ENCODE measurements at regions not wholly inside any gene's neighbourhood (a gene's known extent, or its start where the extent isn't known, plus 50 kb on each side); places are given as distances from the start of the nearest gene placed in this dataset.

DNA sequence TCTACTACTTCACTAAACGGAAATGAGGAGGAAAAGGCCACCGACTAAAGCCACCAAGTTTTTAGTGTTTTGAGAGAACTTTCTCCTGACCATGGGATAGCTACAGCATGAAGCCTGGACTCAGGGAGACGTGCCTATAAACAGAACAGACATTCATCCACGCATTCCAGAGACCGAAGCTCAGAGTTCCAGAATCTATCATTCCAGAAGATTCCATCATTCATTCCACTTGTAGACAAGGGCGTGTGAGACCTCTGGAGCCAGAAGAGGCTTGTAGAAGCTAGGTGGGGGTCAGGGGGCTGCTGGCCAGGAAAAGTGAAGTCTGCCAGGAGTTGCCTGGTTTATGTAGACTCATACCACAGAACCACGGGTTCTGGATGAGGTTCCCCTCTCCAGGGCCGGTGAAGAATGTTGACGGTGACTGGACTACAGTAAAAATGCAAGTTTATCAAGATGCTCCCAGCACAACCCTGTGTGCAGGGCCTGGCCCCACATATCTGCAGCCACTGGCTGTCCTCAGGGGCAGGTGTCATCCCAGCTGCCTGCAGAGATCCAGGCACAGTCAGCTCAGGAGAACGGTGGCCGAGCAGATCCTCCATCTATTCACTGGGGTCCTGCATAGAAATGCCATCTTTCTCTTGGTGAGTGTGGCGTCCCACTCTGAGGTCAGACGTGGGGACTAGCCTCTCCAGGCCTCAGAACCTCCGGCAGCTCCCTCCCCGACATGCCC is 215.7 kb downstream of the USP6NL start:
- FAIRE-seq (no peak), DNase-seq (no peak)
- no peak overlapping the region for H3K4me3 ChIP-seq (ENCODE audit: low read depth in 1 of 3, low read length in 3 of 3)
- H3K4me1 ChIP-seq (ENCODE audit: control insufficient read depth in 3 of 3, insufficient read depth in 2 of 3, low read depth in 1 of 3, low read length in 2 of 3): no peaks in the 10 kb centered on the region
- H3K27me3 ChIP-seq (ENCODE audit: control insufficient read depth in 3 of 3, insufficient read depth in 3 of 3, low read length in 3 of 3): peaks cover 0 to 3% (median 0%) of the 10 kb centered on the region in 3 donors
- no peaks in the 10 kb centered on the region for H3K36me3 ChIP-seq (ENCODE audit: control insufficient read depth in 3 of 3, insufficient read depth in 2 of 3, low read depth in 1 of 3, low read length in 3 of 3)
- no peak overlapping the region for H3K27ac ChIP-seq (ENCODE audit: low read depth in 1 of 3, low read length in 2 of 3)
- H3K9me3 ChIP-seq (ENCODE audit: control insufficient read depth in 2 of 2, insufficient read depth in 1 of 2, low read depth in 1 of 2, low read length in 1 of 2): no peaks in the 10 kb centered on the region
- WGBS, 3 donors: 81 to 87% (median 83%) methylated on average over 15 of the region's 15 CpGs

DNA sequence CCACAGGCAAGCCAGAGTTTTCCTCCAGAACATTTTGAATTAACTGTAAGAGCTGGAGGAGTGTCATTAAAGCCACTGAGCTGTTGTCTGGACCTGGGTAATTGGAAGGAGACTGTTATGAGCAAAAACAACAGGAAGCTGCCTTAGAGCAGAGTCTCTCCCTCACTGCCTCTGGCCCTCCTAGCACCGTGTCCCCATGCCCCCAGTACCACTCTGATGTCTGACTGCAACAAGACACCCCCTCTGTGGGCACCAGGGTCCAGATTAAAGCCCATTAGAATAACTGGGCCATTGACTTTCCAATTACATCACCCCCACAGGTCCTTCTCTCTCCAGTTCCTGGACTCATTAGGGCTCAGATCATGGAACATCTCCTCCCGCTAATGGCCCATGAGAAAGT is 216.3 kb downstream of the USP6NL start:
- DNase-seq: no peak
- H3K4me3 ChIP-seq (ENCODE audit: low read depth in 1 of 3, low read length in 3 of 3): no peak overlapping the region
- WGBS, 3 donors: 67 to 72% (median 67%) methylated on average over 2 of the region's 2 CpGs
- no peaks in the 10 kb centered on the region for H3K4me1 ChIP-seq (ENCODE audit: control insufficient read depth in 3 of 3, insufficient read depth in 2 of 3, low read depth in 1 of 3, low read length in 2 of 3)
- no peaks in the 10 kb centered on the region for H3K36me3 ChIP-seq (ENCODE audit: control insufficient read depth in 3 of 3, insufficient read depth in 2 of 3, low read depth in 1 of 3, low read length in 3 of 3)
- peaks cover 0 to 3% (median 0%) of the 10 kb centered on the region in 3 donors for H3K27me3 ChIP-seq (ENCODE audit: control insufficient read depth in 3 of 3, insufficient read depth in 3 of 3, low read length in 3 of 3)
- H3K27ac ChIP-seq (ENCODE audit: low read depth in 1 of 3, low read length in 2 of 3): no peak overlapping the region
- H3K9me3 ChIP-seq (ENCODE audit: control insufficient read depth in 2 of 2, insufficient read depth in 1 of 2, low read depth in 1 of 2, low read length in 1 of 2): no peaks in the 10 kb centered on the region
- FAIRE-seq: no peak

DNA sequence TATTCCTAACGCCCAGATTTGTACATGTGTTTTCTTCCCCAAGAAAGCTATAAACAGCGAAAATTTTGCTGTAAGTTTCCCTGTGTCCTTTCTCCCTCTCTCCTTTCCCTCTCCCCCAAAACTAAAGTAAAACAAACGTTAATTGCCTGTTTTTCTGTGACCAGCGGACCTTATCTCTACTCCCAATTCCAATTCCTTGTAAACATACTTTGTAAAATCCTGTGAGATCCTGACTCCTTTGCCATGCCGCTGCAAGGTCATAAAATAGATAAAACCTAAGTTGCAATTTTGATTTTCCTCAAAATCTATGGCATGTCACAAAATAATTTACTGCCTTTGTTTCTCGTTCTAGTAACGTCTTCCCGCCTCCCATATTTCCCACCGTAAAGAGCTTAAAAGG is 217.6 kb downstream of the USP6NL start:
- no peak overlapping the region for H3K4me3 ChIP-seq (ENCODE audit: low read depth in 1 of 3, low read length in 3 of 3)
- 29 to 61% (median 45%) methylated on average over 9 of the region's 9 CpGs for WGBS, 3 donors
- H3K4me1 ChIP-seq (ENCODE audit: control insufficient read depth in 3 of 3, insufficient read depth in 2 of 3, low read depth in 1 of 3, low read length in 2 of 3): no peaks in the 10 kb centered on the region

DNA sequence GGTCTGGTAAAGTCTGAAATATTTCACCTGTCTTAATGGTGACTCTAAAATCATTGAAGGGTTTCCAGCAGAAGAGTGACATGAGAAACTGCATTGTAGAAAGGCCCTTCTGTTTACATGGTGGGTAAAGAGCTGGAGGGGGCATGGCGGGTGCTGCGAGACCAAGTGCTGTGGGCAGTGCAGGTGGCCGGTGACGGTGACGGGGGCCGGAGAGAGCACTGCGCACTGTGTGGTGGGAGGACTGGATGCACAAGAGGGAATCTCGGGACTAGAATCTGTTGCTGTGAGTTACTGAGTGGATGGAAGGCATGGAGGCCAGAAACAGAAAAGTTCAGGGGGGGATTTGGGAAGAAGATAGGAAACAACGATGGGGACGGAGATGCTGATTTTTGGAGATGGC is 218.7 kb downstream of the USP6NL start:
- H3K27me3 ChIP-seq (ENCODE audit: control insufficient read depth in 3 of 3, insufficient read depth in 3 of 3, low read length in 3 of 3): peaks cover 0 to 3% (median 0%) of the 10 kb centered on the region in 3 donors
- H3K4me3 ChIP-seq (ENCODE audit: low read depth in 1 of 3, low read length in 3 of 3): no peak overlapping the region
- WGBS, 3 donors: 91 to 96% (median 93%) methylated on average over 10 of the region's 10 CpGs
- H3K4me1 ChIP-seq (ENCODE audit: control insufficient read depth in 3 of 3, insufficient read depth in 2 of 3, low read depth in 1 of 3, low read length in 2 of 3): no peaks in the 10 kb centered on the region
- H3K27ac ChIP-seq (ENCODE audit: low read depth in 1 of 3, low read length in 2 of 3): no peak overlapping the region
- H3K9me3 ChIP-seq (ENCODE audit: control insufficient read depth in 2 of 2, insufficient read depth in 1 of 2, low read depth in 1 of 2, low read length in 1 of 2): no peaks in the 10 kb centered on the region
- H3K36me3 ChIP-seq (ENCODE audit: control insufficient read depth in 3 of 3, insufficient read depth in 2 of 3, low read depth in 1 of 3, low read length in 3 of 3): no peaks in the 10 kb centered on the region
- FAIRE-seq (no peak), DNase-seq (no peak)

More for the DNA sequence above, 217.6 kb downstream of the USP6NL start:
- H3K27ac ChIP-seq (ENCODE audit: low read depth in 1 of 3, low read length in 2 of 3): no peak overlapping the region
- DNase-seq: no peak
- H3K27me3 ChIP-seq (ENCODE audit: control insufficient read depth in 3 of 3, insufficient read depth in 3 of 3, low read length in 3 of 3): peaks cover 0 to 3% (median 0%) of the 10 kb centered on the region in 3 donors
- no peak for FAIRE-seq
- H3K36me3 ChIP-seq (ENCODE audit: control insufficient read depth in 3 of 3, insufficient read depth in 2 of 3, low read depth in 1 of 3, low read length in 3 of 3): no peaks in the 10 kb centered on the region
- H3K9me3 ChIP-seq (ENCODE audit: control insufficient read depth in 2 of 2, insufficient read depth in 1 of 2, low read depth in 1 of 2, low read length in 1 of 2): no peaks in the 10 kb centered on the region

DNA sequence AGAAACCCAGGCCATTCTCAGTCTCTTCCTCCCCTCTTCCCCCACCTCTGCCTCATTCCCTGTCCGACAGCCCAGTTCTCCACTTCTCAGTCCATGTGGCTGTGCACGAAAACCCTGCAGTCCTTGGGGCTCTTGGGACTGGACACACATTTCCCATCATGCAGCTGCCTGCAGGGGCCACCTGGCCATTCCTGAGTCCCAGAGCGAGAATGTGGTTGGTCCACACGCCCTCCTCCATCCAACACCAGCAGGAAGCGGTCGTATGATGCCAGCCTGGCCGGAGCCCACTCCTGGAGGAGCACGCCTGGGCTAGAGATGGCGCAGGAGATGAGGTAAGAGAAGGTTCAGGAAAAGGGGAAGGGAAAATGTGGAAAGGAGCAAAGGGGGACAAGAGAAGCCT is 222.5 kb downstream of the USP6NL start:
- Histone ChIP-seq H3K4me1 (ENCODE audit: control insufficient read depth in 3 of 3, insufficient read depth in 2 of 3, low read depth in 1 of 3, low read length in 2 of 3) (no peaks in the 10 kb centered on the region), H3K27ac (ENCODE audit: low read depth in 1 of 3, low read length in 2 of 3) (no peak overlapping the region), H3K36me3 (ENCODE audit: control insufficient read depth in 3 of 3, insufficient read depth in 2 of 3, low read depth in 1 of 3, low read length in 3 of 3) (no peaks in the 10 kb centered on the region), H3K9me3 (ENCODE audit: control insufficient read depth in 2 of 2, insufficient read depth in 1 of 2, low read depth in 1 of 2, low read length in 1 of 2) (no peaks in the 10 kb centered on the region), H3K4me3 (ENCODE audit: low read depth in 1 of 3, low read length in 3 of 3) (no peak overlapping the region), H3K27me3 (ENCODE audit: control insufficient read depth in 3 of 3, insufficient read depth in 3 of 3, low read length in 3 of 3) (peaks cover 0 to 6% (median 0%) of the 10 kb centered on the region in 3 donors)
- FAIRE-seq: no peak
- no peak for DNase-seq
- 77 to 86% (median 77%) methylated on average over 9 of the region's 9 CpGs for WGBS, 3 donors

DNA sequence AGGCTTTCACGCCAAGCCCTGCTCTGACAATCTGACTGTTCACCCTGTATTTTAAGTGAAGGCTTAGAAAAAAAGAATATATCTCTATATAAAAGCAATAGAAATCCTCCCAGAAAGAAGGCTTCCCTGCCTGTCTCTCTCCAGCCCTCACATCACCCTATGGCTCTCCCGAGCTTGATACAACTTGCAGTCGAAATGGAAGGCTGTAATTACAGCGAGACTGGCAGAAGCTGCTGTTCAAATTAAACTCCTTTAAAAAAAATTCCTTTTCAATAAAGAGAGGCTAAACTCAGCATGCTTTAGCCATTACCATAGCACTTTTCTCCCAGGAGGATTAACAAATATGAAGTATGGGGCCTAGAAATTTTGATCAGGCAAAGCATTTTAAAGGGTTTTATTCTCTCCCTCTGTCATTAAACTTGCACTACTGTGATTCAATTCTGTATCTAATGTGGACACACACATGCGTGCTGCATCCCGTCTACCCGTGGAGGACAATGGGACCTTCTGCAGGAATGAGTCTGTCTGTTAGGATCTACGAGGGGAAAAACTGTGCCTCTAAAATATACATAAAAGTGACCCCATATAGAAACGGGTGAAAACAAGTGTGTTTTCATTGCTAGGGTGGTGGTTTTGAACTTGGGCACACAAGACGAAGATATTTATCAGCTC is 223.8 kb downstream of the USP6NL start:
- FAIRE-seq (no peak), DNase-seq (no peak)
- no peak overlapping the region for H3K27ac ChIP-seq (ENCODE audit: low read depth in 1 of 3, low read length in 2 of 3)
- H3K27me3 ChIP-seq (ENCODE audit: control insufficient read depth in 3 of 3, insufficient read depth in 3 of 3, low read length in 3 of 3): peaks cover 0 to 2% (median 0%) of the 10 kb centered on the region in 3 donors
- WGBS, 3 donors: 78 to 83% (median 81%) methylated on average over 10 of the region's 10 CpGs
- H3K36me3 ChIP-seq (ENCODE audit: control insufficient read depth in 3 of 3, insufficient read depth in 2 of 3, low read depth in 1 of 3, low read length in 3 of 3): no peaks in the 10 kb centered on the region
- no peak overlapping the region for H3K4me3 ChIP-seq (ENCODE audit: low read depth in 1 of 3, low read length in 3 of 3)
- no peaks in the 10 kb centered on the region for H3K9me3 ChIP-seq (ENCODE audit: control insufficient read depth in 2 of 2, insufficient read depth in 1 of 2, low read depth in 1 of 2, low read length in 1 of 2)
- no peaks in the 10 kb centered on the region for H3K4me1 ChIP-seq (ENCODE audit: control insufficient read depth in 3 of 3, insufficient read depth in 2 of 3, low read depth in 1 of 3, low read length in 2 of 3)

DNA sequence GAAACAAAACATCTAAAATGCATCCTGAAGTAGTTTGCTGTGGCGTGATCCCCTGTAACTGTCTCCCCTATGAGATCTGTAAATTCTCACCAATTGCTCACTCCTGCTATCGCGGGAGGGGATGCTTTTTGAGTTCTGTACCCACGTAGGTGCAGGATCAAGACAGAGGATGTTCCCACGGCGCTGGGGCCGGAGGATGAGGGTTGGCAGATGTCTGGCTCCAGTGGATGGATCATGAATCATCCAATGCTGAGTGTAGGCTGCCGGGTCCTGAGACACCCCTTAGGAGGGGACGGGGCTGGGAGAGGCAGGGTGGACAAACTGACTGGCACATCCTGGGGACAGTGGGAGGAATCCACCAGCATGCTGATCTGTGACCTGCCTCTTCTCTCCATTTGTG is 224.4 kb downstream of the USP6NL start:
- FAIRE-seq (no peak), DNase-seq (no peak)
- H3K9me3 ChIP-seq (ENCODE audit: control insufficient read depth in 2 of 2, insufficient read depth in 1 of 2, low read depth in 1 of 2, low read length in 1 of 2): no peaks in the 10 kb centered on the region
- no peaks in the 10 kb centered on the region for H3K4me1 ChIP-seq (ENCODE audit: control insufficient read depth in 3 of 3, insufficient read depth in 2 of 3, low read depth in 1 of 3, low read length in 2 of 3)
- H3K36me3 ChIP-seq (ENCODE audit: control insufficient read depth in 3 of 3, insufficient read depth in 2 of 3, low read depth in 1 of 3, low read length in 3 of 3): no peaks in the 10 kb centered on the region
- 82 to 88% (median 83%) methylated on average over 9 of the region's 9 CpGs for WGBS, 3 donors
- no peak overlapping the region for H3K4me3 ChIP-seq (ENCODE audit: low read depth in 1 of 3, low read length in 3 of 3)
- H3K27me3 ChIP-seq (ENCODE audit: control insufficient read depth in 3 of 3, insufficient read depth in 3 of 3, low read length in 3 of 3): peaks cover 0 to 2% (median 2%) of the 10 kb centered on the region in 3 donors
- no peak overlapping the region for H3K27ac ChIP-seq (ENCODE audit: low read depth in 1 of 3, low read length in 2 of 3)

Data from small intestine (tissue), 7 donors.